ENCODE measurements at regions not wholly inside any gene's neighbourhood (a gene's known extent, or its start where the extent isn't known, plus 50 kb on each side); places are given as distances from the start of the nearest gene placed in this dataset.

GRCh38 chr1:177820213-177820612 is 149.6 kb downstream of the SEC16B start:
- Histone ChIP-seq H3K27ac (ENCODE audit: low read depth) (no peak overlapping the region), H3K4me1 (ENCODE audit: insufficient read depth) (no peaks in the 10 kb centered on the region), H3K4me3 (ENCODE audit: low read depth, low read length) (no peak overlapping the region), H3K36me3 (ENCODE audit: insufficient read depth) (no peaks in the 10 kb centered on the region)
- 80% methylated on average over 6 of the region's 6 CpGs for WGBS
- DNase-seq (ENCODE audit: extremely low spot score) = no peak

- H3K4me1 ChIP-seq (ENCODE audit: insufficient read depth) = no peaks in the 10 kb centered on the region
- WGBS = 67% methylated on average over 7 of the region's 7 CpGs
- H3K27ac ChIP-seq (ENCODE audit: low read depth) = no peak overlapping the region
These were observed 151.7 kb downstream of the SEC16B start for GRCh38 chr1:177817937-177818875.

GRCh38 chr1:177812650-177813049 is 157.2 kb downstream of the SEC16B start:
- Histone ChIP-seq H3K4me1 (ENCODE audit: insufficient read depth) (no peaks in the 10 kb centered on the region), H3K27ac (ENCODE audit: low read depth) (no peak overlapping the region), H3K36me3 (ENCODE audit: insufficient read depth) (no peaks in the 10 kb centered on the region), H3K4me3 (ENCODE audit: low read depth, low read length) (no peak overlapping the region)
- DNase-seq (ENCODE audit: extremely low spot score) = no peak
- 93% methylated on average over 13 of the region's 13 CpGs for WGBS

More at GRCh38 chr1:177817937-177818875, 151.7 kb downstream of the SEC16B start:
- DNase-seq (ENCODE audit: extremely low spot score) = no peak
- Histone ChIP-seq H3K36me3 (ENCODE audit: insufficient read depth) (no peaks in the 10 kb centered on the region), H3K4me3 (ENCODE audit: low read depth, low read length) (no peak overlapping the region)

DNA sequence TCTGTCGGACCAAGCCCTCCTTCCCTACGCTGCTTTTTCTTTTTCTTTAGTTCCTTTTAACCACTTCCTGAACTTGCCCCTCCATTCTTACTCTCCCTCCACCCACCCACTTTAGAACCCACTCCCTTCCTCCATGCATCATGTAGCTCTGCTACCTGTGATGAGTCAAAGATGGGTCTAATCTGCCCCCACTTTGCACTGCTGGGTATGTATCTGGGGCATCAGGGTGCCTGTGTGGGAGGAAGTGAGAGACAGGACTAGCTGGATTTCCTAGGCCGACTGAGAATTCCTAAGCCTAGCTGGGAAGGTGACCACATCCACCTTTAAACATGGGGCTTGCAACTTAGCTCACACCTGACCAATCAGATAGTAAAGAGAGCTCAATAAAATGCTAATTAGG is 157.7 kb downstream of the SEC16B start:
- no peak for DNase-seq (ENCODE audit: extremely low spot score)
- Histone ChIP-seq H3K36me3 (ENCODE audit: insufficient read depth) (no peaks in the 10 kb centered on the region), H3K4me1 (ENCODE audit: insufficient read depth) (no peaks in the 10 kb centered on the region), H3K4me3 (ENCODE audit: low read depth, low read length) (no peak overlapping the region), H3K27ac (ENCODE audit: low read depth) (no peak overlapping the region)
- 67% methylated on average over 3 of the region's 3 CpGs for WGBS

GRCh38 chr1:177811429-177811828 is 158.4 kb downstream of the SEC16B start:
- no peaks in the 10 kb centered on the region for H3K4me1 ChIP-seq (ENCODE audit: insufficient read depth)
- no peak overlapping the region for H3K4me3 ChIP-seq (ENCODE audit: low read depth, low read length)
- 32% methylated on average over 5 of the region's 5 CpGs for WGBS
- H3K27ac ChIP-seq (ENCODE audit: low read depth) = no peak overlapping the region
- no peak for DNase-seq (ENCODE audit: extremely low spot score)
- no peaks in the 10 kb centered on the region for H3K36me3 ChIP-seq (ENCODE audit: insufficient read depth)

DNA sequence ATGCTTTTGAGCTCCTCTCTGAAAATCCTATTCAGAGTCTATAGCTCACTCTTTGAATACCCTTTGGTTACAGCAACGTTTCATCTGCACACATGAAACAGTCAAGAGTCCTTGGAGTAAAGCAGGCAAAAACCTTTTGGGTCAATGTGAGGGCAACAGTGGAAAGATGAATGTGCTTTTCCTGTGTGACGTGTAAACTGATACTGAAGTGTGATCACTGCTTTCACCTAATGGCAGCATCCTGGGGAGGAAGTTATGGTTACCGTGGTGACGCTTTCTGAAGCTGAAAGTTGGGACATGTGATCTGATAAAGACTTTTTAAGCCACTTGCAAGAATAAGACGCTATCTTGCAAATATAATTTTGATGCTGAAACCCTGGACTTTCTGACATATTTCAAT is 160.0 kb downstream of the SEC16B start:
- no peaks in the 10 kb centered on the region for H3K36me3 ChIP-seq (ENCODE audit: insufficient read depth)
- no peaks in the 10 kb centered on the region for H3K4me1 ChIP-seq (ENCODE audit: insufficient read depth)
- H3K4me3 ChIP-seq (ENCODE audit: low read depth, low read length) = no peak overlapping the region
- H3K27ac ChIP-seq (ENCODE audit: low read depth) = no peak overlapping the region
- no peak for DNase-seq (ENCODE audit: extremely low spot score)
- 45% methylated on average over 5 of the region's 5 CpGs for WGBS

DNA sequence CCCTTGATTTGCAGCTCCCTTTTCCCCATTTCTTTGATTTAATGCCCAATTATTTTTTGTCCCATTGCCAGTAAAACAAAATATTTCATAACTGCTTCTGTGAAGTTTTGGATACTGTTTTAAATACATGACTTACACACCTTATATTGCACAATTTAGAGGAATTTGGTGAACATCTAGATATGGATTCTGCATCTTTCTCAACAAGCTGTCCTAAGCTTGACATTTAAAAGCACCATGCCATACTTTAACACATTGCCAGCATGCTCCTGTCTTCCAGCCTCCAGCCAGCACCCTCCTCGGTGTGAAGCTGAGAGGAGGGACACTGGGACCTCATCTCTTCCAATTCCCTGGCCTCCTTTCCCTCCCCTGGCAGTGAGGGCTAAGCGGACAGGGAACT is 167.6 kb downstream of the SEC16B start:
- Histone ChIP-seq H3K4me1 (ENCODE audit: insufficient read depth) (no peaks in the 10 kb centered on the region), H3K4me3 (ENCODE audit: low read depth, low read length) (no peak overlapping the region), H3K36me3 (ENCODE audit: insufficient read depth) (no peaks in the 10 kb centered on the region), H3K27ac (ENCODE audit: low read depth) (no peak overlapping the region)
- no peak for DNase-seq (ENCODE audit: extremely low spot score)
- 74% methylated on average over 2 of the region's 2 CpGs for whole genome bisulfite sequencing

GRCh38 chr1:177801790-177802189 is 168.1 kb downstream of the SEC16B start:
- H3K4me3 ChIP-seq (ENCODE audit: low read depth, low read length) = no peak overlapping the region
- H3K27ac ChIP-seq (ENCODE audit: low read depth) = no peak overlapping the region
- 85% methylated on average over 3 of the region's 3 CpGs for WGBS
- no peaks in the 10 kb centered on the region for H3K4me1 ChIP-seq (ENCODE audit: insufficient read depth)
- no peak for DNase-seq (ENCODE audit: extremely low spot score)
- no peaks in the 10 kb centered on the region for H3K36me3 ChIP-seq (ENCODE audit: insufficient read depth)

DNA sequence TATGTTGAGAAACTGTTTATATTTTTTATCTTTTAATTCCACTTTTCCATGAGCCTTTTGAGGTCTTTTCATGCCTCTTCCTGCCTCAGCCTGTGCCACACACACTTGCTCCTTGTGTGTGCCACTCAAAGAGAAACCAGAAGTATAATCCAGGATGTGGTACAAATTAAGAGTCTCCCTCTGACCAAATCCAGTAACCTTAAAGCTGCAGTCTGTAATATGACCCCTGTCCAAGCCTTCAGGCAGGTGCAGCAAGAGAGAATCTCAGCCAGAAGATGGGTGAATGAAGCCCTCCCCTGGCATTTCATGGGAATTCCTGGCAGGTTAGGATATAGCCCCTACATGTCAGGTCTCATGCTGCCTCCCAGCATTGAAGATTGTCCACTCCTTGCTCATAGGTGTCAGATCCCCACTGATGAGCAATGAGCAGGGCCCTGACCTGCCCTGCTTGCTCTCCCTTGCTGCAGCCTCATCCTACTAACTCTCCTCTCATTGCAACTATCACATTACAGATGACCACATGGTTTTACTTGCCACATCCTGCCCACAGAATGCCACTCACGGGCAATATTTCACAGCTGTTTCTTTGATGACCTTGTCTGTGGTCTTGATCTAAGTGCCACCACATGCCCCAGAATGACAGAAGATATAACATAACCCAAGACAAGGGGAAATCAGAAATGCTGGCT is 169.3 kb downstream of the SEC16B start:
- no peak for DNase-seq (ENCODE audit: extremely low spot score)
- H3K4me1 ChIP-seq (ENCODE audit: insufficient read depth) = no peaks in the 10 kb centered on the region
- 27% methylated on average over 1 of the region's 1 CpG for WGBS
- H3K4me3 ChIP-seq (ENCODE audit: low read depth, low read length) = no peak overlapping the region
- H3K27ac ChIP-seq (ENCODE audit: low read depth) = no peak overlapping the region
- H3K36me3 ChIP-seq (ENCODE audit: insufficient read depth) = no peaks in the 10 kb centered on the region

- DNase-seq (ENCODE audit: extremely low spot score) = no peak
- Histone ChIP-seq H3K4me1 (ENCODE audit: insufficient read depth) (no peaks in the 10 kb centered on the region), H3K4me3 (ENCODE audit: low read depth, low read length) (no peak overlapping the region), H3K36me3 (ENCODE audit: insufficient read depth) (no peaks in the 10 kb centered on the region), H3K27ac (ENCODE audit: low read depth) (no peak overlapping the region)
- WGBS = 80% methylated on average over 4 of the region's 4 CpGs
These were observed 170.1 kb downstream of the SEC16B start for GRCh38 chr1:177799746-177800145.

DNA sequence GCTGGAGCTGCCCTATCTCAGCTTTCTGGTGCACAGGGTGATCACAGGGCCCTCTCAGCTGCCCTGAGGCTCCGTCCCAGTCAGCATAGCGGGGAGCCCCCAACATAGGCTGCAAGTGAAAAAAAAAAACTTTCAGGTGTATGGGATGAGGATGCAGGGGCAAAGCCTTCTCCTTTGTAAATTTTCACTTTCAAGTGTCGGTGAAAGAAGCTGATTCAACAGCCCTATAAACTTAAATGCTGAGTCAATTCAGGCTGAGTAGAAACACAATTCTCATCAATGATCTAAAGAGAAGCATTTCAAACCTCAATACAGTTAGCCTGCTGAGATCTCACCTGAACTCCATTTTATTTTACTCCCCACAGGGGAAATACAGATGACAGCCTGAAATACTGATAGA is 171.2 kb downstream of the SEC16B start:
- DNase-seq (ENCODE audit: extremely low spot score) = no peak
- H3K27ac ChIP-seq (ENCODE audit: low read depth) = no peak overlapping the region
- H3K4me1 ChIP-seq (ENCODE audit: insufficient read depth) = no peaks in the 10 kb centered on the region
- H3K36me3 ChIP-seq (ENCODE audit: insufficient read depth) = no peaks in the 10 kb centered on the region
- no peak overlapping the region for H3K4me3 ChIP-seq (ENCODE audit: low read depth, low read length)
- WGBS = 42% methylated on average over 3 of the region's 3 CpGs

DNA sequence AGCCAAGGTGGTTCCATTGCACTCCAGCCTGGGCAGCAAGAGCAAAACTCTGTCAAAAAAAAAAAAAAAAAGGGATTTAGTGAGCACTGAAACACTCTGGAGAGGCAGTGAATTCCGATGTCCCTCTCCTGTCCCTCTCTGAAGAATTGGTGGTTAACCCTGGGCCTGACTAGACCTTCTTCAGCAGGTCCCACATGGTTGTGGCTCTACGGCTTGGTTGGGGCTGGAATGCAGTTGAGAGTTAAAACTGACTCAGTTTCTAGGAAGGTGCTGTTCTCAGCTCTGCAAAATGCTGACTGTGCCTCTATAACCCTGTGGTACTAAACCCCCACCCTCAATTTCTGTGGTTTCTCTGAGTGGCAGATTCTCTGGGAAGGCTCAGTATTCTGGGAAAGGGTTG is 173.3 kb downstream of the SEC16B start:
- H3K27ac ChIP-seq (ENCODE audit: low read depth) = no peak overlapping the region
- DNase-seq (ENCODE audit: extremely low spot score) = no peak
- WGBS = 81% methylated on average over 2 of the region's 2 CpGs
- no peak overlapping the region for H3K4me3 ChIP-seq (ENCODE audit: low read depth, low read length)
- H3K4me1 ChIP-seq (ENCODE audit: insufficient read depth) = no peaks in the 10 kb centered on the region
- no peaks in the 10 kb centered on the region for H3K36me3 ChIP-seq (ENCODE audit: insufficient read depth)

- no peaks in the 10 kb centered on the region for H3K36me3 ChIP-seq (ENCODE audit: insufficient read depth)
These were observed 175.4 kb downstream of the SEC16B start for GRCh38 chr1:177794376-177794991.

DNA sequence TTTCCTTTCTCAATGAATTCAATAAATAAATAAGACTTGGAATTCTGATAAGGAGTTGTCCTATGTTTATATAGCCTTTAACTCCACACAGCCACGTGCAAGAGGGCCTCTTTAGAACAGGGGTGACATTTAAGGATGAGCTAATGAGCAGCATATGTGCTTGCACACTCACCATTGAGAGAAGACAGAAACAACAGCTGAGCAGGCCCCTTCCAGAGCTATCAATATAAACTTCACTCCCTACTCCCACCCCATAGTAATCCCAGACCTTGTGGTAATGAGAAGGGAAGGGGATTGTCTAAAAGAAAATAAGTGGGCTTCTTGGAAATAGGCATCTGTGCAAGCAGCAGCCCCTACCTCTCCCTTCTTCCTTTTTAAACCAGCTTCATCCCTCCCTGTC is 176.0 kb downstream of the SEC16B start:
- no peaks in the 10 kb centered on the region for H3K4me1 ChIP-seq (ENCODE audit: insufficient read depth)
- no peak for DNase-seq (ENCODE audit: extremely low spot score)
- WGBS = 1% methylated on average over 1 of the region's 1 CpG
- no peak overlapping the region for H3K4me3 ChIP-seq (ENCODE audit: low read depth, low read length)
- H3K27ac ChIP-seq (ENCODE audit: low read depth) = no peak overlapping the region
- no peaks in the 10 kb centered on the region for H3K36me3 ChIP-seq (ENCODE audit: insufficient read depth)

More at GRCh38 chr1:177794376-177794991, 175.4 kb downstream of the SEC16B start:
- no peak for DNase-seq (ENCODE audit: extremely low spot score)
- Histone ChIP-seq H3K27ac (ENCODE audit: low read depth) (no peak overlapping the region), H3K4me3 (ENCODE audit: low read depth, low read length) (no peak overlapping the region), H3K4me1 (ENCODE audit: insufficient read depth) (no peaks in the 10 kb centered on the region)
- WGBS = 37% methylated on average over 3 of the region's 3 CpGs

Measured in urinary bladder (tissue), 3 donors.